ENCODE measurements at regions not wholly inside any gene's neighbourhood (a gene's known extent, or its start where the extent isn't known, plus 50 kb on each side); places are given as distances from the start of the nearest gene placed in this dataset.

DNA sequence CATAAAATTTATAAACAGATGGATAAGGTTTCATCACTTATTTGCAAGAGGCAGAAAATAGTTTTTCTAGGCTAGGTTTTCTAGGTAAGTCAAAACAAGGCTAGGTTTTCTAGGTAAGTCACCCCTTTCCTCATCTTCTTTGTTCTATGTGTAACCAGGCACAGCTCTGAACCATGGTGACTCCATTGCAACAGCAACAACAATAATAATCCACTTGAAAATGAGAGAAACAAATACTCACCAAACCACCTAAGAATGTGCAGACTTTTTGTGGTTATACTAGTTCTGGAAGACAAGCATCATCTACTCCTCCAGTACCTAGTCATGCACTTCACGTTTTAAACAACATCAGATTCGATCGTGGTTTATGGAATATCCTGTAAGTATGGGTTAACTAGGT lies 237.4 kb upstream of the ACVR2A start:
- no peak overlapping the region for H3K4me3 ChIP-seq (ENCODE audit: low read depth, low read length, poor library complexity, severe bottlenecking)
- H3K4me1 ChIP-seq (ENCODE audit: insufficient read depth, low read length, poor library complexity, severe bottlenecking) = no peaks in the 10 kb centered on the region
- intact Hi-C loops (cut with micrococcal nuclease; ENCODE audit: unreplicated experiment) = no loop called here
- ChIA-PET POLR2A (ENCODE audit: low non-redundant PET) (no interaction called here), CTCF (no interaction called here)
- BruUV-seq (replicated peaks) = no TSS peak
- DNase-seq (ENCODE audit: low spot score) = no peak
- TF ChIP-seq, protein P1, sequence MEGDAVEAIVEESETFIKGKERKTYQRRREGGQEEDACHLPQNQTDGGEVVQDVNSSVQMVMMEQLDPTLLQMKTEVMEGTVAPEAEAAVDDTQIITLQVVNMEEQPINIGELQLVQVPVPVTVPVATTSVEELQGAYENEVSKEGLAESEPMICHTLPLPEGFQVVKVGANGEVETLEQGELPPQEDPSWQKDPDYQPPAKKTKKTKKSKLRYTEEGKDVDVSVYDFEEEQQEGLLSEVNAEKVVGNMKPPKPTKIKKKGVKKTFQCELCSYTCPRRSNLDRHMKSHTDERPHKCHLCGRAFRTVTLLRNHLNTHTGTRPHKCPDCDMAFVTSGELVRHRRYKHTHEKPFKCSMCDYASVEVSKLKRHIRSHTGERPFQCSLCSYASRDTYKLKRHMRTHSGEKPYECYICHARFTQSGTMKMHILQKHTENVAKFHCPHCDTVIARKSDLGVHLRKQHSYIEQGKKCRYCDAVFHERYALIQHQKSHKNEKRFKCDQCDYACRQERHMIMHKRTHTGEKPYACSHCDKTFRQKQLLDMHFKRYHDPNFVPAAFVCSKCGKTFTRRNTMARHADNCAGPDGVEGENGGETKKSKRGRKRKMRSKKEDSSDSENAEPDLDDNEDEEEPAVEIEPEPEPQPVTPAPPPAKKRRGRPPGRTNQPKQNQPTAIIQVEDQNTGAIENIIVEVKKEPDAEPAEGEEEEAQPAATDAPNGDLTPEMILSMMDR (conservative IDR thresholded peaks at IDR 0.05; ENCODE audit: low read depth, low read length) = no peak
- TF ChIP-seq EZH2 (IDR thresholded peaks at IDR 0.05; ENCODE audit: borderline replicate concordance, low read depth, low read length, poor library complexity, severe bottlenecking) = no peak
- H3K27ac ChIP-seq (ENCODE audit: low read depth, low read length, poor library complexity, severe bottlenecking) = no peak overlapping the region
- H3K9me3 ChIP-seq (ENCODE audit: low read depth, low read length, poor library complexity, severe bottlenecking) = no peaks in the 10 kb centered on the region
- no peaks in the 10 kb centered on the region for H3K36me3 ChIP-seq (ENCODE audit: insufficient read depth, low read length, poor library complexity, severe bottlenecking)
- no peaks in the 10 kb centered on the region for H3K27me3 ChIP-seq (replicated peaks; ENCODE audit: insufficient read depth, low read depth, low read length, poor library complexity)

DNA sequence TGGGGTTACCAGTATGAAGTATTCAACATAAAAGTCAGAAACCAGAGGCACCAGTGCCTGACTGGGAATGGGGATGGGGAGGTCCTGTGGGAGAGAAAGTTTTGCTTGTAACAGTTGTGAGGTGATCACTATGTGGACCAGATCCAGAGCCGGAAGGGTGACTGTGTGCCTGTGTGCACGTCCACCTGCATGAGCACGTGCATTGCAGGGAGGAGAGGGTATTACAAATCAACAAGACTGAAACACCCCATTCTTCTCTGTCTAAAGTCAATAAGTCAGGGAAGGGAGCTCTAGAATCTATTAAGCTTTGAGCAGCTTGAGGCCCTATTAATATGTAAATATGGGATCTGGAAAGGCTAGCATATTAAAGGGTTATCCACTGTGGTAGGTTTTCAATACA lies 241.0 kb upstream of the ACVR2A start:
- H3K9me3 ChIP-seq (ENCODE audit: low read depth, low read length, poor library complexity, severe bottlenecking) = no peaks in the 10 kb centered on the region
- H3K27ac ChIP-seq (ENCODE audit: low read depth, low read length, poor library complexity, severe bottlenecking) = no peak overlapping the region
- no TSS peak for BruUV-seq (replicated peaks)
- intact Hi-C loops (cut with micrococcal nuclease; ENCODE audit: unreplicated experiment) = no loop called here
- POLR2A ChIA-PET (ENCODE audit: low non-redundant PET) = no interaction called here
- no peak for DNase-seq (ENCODE audit: low spot score)
- no peak overlapping the region for H3K4me3 ChIP-seq (ENCODE audit: low read depth, low read length, poor library complexity, severe bottlenecking)
- H3K4me1 ChIP-seq (ENCODE audit: insufficient read depth, low read length, poor library complexity, severe bottlenecking) = no peaks in the 10 kb centered on the region
- CTCF ChIA-PET = no interaction called here
- no peaks in the 10 kb centered on the region for H3K27me3 ChIP-seq (replicated peaks; ENCODE audit: insufficient read depth, low read depth, low read length, poor library complexity)
- H3K36me3 ChIP-seq (ENCODE audit: insufficient read depth, low read length, poor library complexity, severe bottlenecking) = no peaks in the 10 kb centered on the region
- TF ChIP-seq, protein P1 (conservative IDR thresholded peaks at IDR 0.05; ENCODE audit: low read depth, low read length) = no peak
- no peak for TF ChIP-seq EZH2 (IDR thresholded peaks at IDR 0.05; ENCODE audit: borderline replicate concordance, low read depth, low read length, poor library complexity, severe bottlenecking)

GRCh38 chr2:147603447-147603846 lies 241.4 kb upstream of the ACVR2A start:
- Histone ChIP-seq H3K4me3 (ENCODE audit: low read depth, low read length, poor library complexity, severe bottlenecking) (no peak overlapping the region), H3K27ac (ENCODE audit: low read depth, low read length, poor library complexity, severe bottlenecking) (no peak overlapping the region), H3K27me3 (replicated peaks; ENCODE audit: insufficient read depth, low read depth, low read length, poor library complexity) (no peaks in the 10 kb centered on the region), H3K36me3 (ENCODE audit: insufficient read depth, low read length, poor library complexity, severe bottlenecking) (no peaks in the 10 kb centered on the region), H3K4me1 (ENCODE audit: insufficient read depth, low read length, poor library complexity, severe bottlenecking) (no peaks in the 10 kb centered on the region), H3K9me3 (ENCODE audit: low read depth, low read length, poor library complexity, severe bottlenecking) (no peaks in the 10 kb centered on the region)
- ChIA-PET CTCF (no interaction called here), POLR2A (ENCODE audit: low non-redundant PET) (no interaction called here)
- DNase-seq (ENCODE audit: low spot score) = no peak
- intact Hi-C loops (cut with micrococcal nuclease; ENCODE audit: unreplicated experiment) = no loop called here
- no peak for TF ChIP-seq EZH2 (IDR thresholded peaks at IDR 0.05; ENCODE audit: borderline replicate concordance, low read depth, low read length, poor library complexity, severe bottlenecking)
- TF ChIP-seq, protein P1 (conservative IDR thresholded peaks at IDR 0.05; ENCODE audit: low read depth, low read length) = no peak
- no TSS peak for BruUV-seq (replicated peaks)
